Hematopoietic multipotent progenitor cell (in vitro differentiated cells): ENCODE measurements at regions not wholly inside any gene's neighbourhood (a gene's known extent, or its start where the extent isn't known, plus 50 kb on each side); places are given as distances from the start of the nearest gene placed in this dataset.
"Not testable (repeated sequence)": the region's sequence is repeated elsewhere in the genome, so short reads cannot be mapped to it uniquely, and the experiment has no call there.

ENCODE experiments used
- DNase-seq, 3 donors: peaks; one replicate each; pipeline ENCODE4 v3.0.0-alpha.2; 2011 to 2015; ENCODE audit warnings: low read depth in 2 of 3, low spot score in 2 of 3

GRCh38 chr12:124214574-124214973 is 80.3 kb upstream of the RFLNA start:
- DNase-seq: no peak

GRCh38 chr12:124216966-124217365 is 77.9 kb upstream of the RFLNA start:
- no peak for DNase-seq

GRCh38 chr12:124217508-124218242 is 77.2 kb upstream of the RFLNA start:
- no peak for DNase-seq

- no peak for DNase-seq
These were observed 76.7 kb upstream of the RFLNA start for GRCh38 chr12:124218243-124218560.

- not testable (repeated sequence) for DNase-seq
These were observed 76.2 kb upstream of the RFLNA start for GRCh38 chr12:124218650-124219049.

- no peak for DNase-seq
These were observed 72.3 kb upstream of the RFLNA start for GRCh38 chr12:124222368-124223245.

GRCh38 chr12:124223733-124224138 is 71.2 kb upstream of the RFLNA start:
- peak in 1 of 3 donors; percentile 44 for DNase-seq

GRCh38 chr12:124224535-124225110 is 70.3 kb upstream of the RFLNA start:
- DNase-seq: no peak

GRCh38 chr12:124225730-124226129 is 69.2 kb upstream of the RFLNA start:
- no peak for DNase-seq

GRCh38 chr12:124227951-124228711 is 66.8 kb upstream of the RFLNA start:
- DNase-seq: no peak

GRCh38 chr12:124229520-124229919 is 65.4 kb upstream of the RFLNA start:
- no peak for DNase-seq

GRCh38 chr12:124230117-124230757 is 64.7 kb upstream of the RFLNA start:
- no peak for DNase-seq

GRCh38 chr12:124230789-124231188 is 64.1 kb upstream of the RFLNA start:
- DNase-seq: no peak

GRCh38 chr12:124231980-124232653 is 62.8 kb upstream of the RFLNA start:
- no peak for DNase-seq

- DNase-seq: no peak
These were observed 62.3 kb upstream of the RFLNA start for GRCh38 chr12:124232654-124232987.

GRCh38 chr12:124233041-124233796 is 61.7 kb upstream of the RFLNA start:
- no peak for DNase-seq

- DNase-seq: no peak
These were observed 60.9 kb upstream of the RFLNA start for GRCh38 chr12:124233846-124234640.

- no peak for DNase-seq
These were observed 58.3 kb upstream of the RFLNA start for GRCh38 chr12:124236625-124237031.

- DNase-seq: no peak
These were observed 56.0 kb upstream of the RFLNA start for GRCh38 chr12:124238886-124239285.
